ENCODE measurements at regions not wholly inside any gene's neighbourhood (a gene's known extent, or its start where the extent isn't known, plus 50 kb on each side); places are given as distances from the start of the nearest gene placed in this dataset.

DNA sequence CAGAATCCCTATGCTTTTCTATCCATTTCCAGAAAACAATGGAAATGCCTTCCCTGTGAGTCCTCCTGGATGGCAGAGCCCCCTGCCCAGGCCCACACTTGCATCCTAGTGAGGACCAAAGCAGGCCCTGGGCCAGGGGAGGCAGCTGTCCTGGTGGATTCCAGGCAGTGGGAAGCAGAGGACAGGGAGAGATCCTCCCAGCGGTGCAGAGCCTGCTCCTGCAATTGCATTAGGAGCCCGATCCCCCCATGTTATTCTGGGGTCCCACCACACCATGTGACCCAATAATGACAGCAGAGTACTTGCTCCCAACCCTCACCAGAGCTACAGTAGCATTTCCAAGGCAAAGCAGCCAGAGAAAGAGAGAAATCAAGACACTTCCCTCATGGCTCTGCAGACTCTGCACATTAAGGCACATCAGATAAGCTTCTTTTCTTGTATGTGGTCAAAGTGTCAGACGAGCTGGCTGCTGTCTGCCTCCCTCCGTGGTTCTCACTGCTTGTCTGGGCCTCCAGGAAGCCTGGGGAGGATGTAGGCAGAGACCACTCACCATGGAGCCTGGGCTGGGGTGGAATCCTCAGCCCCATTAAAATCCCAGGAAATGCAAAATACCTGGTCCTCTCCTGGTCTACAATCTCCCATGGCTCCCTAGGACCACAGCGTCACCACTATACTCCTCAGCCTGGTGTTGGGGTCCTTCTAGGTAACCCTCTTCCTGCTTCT lies 54.9 kb upstream of the RUNX3 start:
- no peaks in the 10 kb centered on the region for H3K9me3 ChIP-seq
- H3K27me3 ChIP-seq, result no peaks in the 10 kb centered on the region
- DNase-seq (peak in 2 of 3 donors; percentile 8 to 43), ATAC-seq (no peak)
- H3K4me3 ChIP-seq, result no peak overlapping the region
- 49% methylated on average over 4 of the region's 5 CpGs for WGBS (ENCODE audit: insufficient coverage, low coverage, low lambda C conversion rate, missing lambda C conversion rate)
- intact Hi-C loops (cut with DNase I), result no loop called here
- no peak overlapping the region for H3K27ac ChIP-seq
- H3K36me3 ChIP-seq, result no peaks in the 10 kb centered on the region
- H3K4me1 ChIP-seq, result no peaks in the 10 kb centered on the region
- no peak for TF ChIP-seq POLR2A (IDR thresholded peaks at IDR 0.05)
- TF ChIP-seq, protein P1, sequence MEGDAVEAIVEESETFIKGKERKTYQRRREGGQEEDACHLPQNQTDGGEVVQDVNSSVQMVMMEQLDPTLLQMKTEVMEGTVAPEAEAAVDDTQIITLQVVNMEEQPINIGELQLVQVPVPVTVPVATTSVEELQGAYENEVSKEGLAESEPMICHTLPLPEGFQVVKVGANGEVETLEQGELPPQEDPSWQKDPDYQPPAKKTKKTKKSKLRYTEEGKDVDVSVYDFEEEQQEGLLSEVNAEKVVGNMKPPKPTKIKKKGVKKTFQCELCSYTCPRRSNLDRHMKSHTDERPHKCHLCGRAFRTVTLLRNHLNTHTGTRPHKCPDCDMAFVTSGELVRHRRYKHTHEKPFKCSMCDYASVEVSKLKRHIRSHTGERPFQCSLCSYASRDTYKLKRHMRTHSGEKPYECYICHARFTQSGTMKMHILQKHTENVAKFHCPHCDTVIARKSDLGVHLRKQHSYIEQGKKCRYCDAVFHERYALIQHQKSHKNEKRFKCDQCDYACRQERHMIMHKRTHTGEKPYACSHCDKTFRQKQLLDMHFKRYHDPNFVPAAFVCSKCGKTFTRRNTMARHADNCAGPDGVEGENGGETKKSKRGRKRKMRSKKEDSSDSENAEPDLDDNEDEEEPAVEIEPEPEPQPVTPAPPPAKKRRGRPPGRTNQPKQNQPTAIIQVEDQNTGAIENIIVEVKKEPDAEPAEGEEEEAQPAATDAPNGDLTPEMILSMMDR (IDR thresholded peaks at IDR 0.05), result no peak

DNA sequence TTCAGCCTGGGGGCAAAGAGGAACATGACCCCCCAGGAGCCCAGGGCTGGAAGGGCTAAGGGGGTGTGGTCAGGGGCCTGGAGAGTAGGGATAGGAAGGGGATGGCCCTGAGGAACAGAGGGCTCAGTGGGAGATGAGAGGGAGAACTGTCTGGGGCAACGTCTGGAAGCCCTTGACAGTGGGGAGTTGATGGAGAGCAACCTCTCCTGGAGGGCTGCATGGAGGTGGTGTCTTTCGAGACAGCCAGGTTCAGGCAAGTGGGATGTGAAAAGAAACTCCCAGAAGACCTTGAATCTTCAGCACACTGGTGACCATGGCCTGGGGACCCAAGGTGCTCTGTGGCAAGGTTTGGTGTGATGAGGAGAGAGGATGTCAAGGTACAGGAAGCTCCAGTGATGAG lies 54.2 kb upstream of the RUNX3 start:
- peak in 2 of 3 donors; percentile 0 to 24 for DNase-seq
- H3K27me3 ChIP-seq, result no peaks in the 10 kb centered on the region
- ATAC-seq, result no peak
- no peak for TF ChIP-seq POLR2A (IDR thresholded peaks at IDR 0.05)
- TF ChIP-seq, protein P1 (IDR thresholded peaks at IDR 0.05), result no peak
- WGBS (ENCODE audit: insufficient coverage, low coverage, low lambda C conversion rate, missing lambda C conversion rate), result 58% methylated on average over 2 of the region's 2 CpGs
- H3K9me3 ChIP-seq, result no peaks in the 10 kb centered on the region
- no peak overlapping the region for H3K4me3 ChIP-seq
- no peaks in the 10 kb centered on the region for H3K36me3 ChIP-seq
- intact Hi-C loops (cut with DNase I), result no loop called here
- no peak overlapping the region for H3K27ac ChIP-seq
- no peaks in the 10 kb centered on the region for H3K4me1 ChIP-seq

DNA sequence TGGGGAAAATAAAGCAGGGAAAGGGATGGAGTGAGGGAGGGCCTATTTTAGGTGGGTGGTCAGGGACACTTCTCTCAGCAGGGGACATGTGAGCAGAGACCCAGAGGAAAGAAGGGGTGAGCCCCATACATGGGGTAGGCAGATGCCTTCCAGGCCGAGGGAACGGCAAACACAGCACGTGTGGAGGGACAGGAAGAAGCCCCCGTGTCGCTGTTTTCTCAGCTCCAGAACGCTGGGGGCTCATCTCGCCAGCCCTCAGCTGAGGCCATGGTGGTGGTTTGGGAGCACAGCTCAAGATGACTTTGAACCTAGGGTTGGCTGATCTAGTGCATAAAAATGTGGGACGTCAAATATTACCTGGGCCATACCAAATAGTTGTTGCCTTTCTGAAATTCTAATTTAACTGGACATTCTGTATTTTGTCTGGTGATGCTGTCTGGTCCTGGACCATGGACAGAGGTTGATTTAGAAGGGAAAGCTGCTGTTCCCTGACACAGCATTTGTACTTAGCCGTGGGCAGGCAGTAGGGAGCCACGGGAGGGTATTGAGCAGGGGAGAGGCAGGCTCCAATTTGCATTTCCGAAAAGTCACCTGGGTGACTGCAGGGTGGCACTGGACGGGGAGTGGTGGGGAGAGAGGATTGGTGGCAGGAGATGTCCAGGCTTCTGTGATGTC lies 53.1 kb upstream of the RUNX3 start:
- intact Hi-C loops (cut with DNase I), result no loop called here
- H3K36me3 ChIP-seq, result no peaks in the 10 kb centered on the region
- no peak overlapping the region for H3K4me3 ChIP-seq
- H3K27ac ChIP-seq, result no peak overlapping the region
- no peaks in the 10 kb centered on the region for H3K4me1 ChIP-seq
- ATAC-seq (no peak), DNase-seq (peak in 2 of 3 donors; percentile 10 to 25)
- no peaks in the 10 kb centered on the region for H3K9me3 ChIP-seq
- 38% methylated on average over 1 of the region's 12 CpGs for WGBS (ENCODE audit: insufficient coverage, low coverage, low lambda C conversion rate, missing lambda C conversion rate)
- TF ChIP-seq POLR2A (IDR thresholded peaks at IDR 0.05), result no peak
- TF ChIP-seq, protein P1 (IDR thresholded peaks at IDR 0.05), result no peak
- no peaks in the 10 kb centered on the region for H3K27me3 ChIP-seq

DNA sequence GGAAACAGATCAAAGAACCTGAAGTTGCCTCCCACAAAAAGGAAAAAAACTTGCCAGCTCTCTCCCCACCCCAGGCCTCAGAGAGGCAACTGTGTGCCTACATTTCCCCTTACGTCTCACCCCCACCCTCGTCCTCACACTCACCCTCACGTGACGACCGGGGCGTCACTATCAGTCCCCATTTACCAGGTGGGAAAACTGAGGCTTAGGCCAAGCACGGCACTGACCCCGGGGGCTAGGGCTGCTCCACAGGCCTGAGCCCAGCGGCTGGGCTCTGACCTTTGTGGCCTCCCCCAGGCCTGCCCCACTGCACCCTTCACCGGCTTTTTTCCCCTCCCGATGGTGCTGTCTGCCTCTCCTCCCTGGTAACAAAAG lies 51.5 kb upstream of the RUNX3 start:
- WGBS (ENCODE audit: insufficient coverage, low coverage, low lambda C conversion rate, missing lambda C conversion rate), result 71% methylated on average over 5 of the region's 11 CpGs
- no peaks in the 10 kb centered on the region for H3K36me3 ChIP-seq
- intact Hi-C loops (cut with DNase I), result no loop called here
- H3K27ac ChIP-seq, result no peak overlapping the region
- H3K4me3 ChIP-seq, result no peak overlapping the region
- ATAC-seq, result no peak
- no peak for TF ChIP-seq POLR2A (IDR thresholded peaks at IDR 0.05)
- TF ChIP-seq, protein P1 (IDR thresholded peaks at IDR 0.05), result no peak
- DNase-seq, result peak in 2 of 3 donors; percentile 13 to 16
- H3K9me3 ChIP-seq, result no peaks in the 10 kb centered on the region
- no peaks in the 10 kb centered on the region for H3K4me1 ChIP-seq
- H3K27me3 ChIP-seq, result no peaks in the 10 kb centered on the region
